K562 (cell line): ENCODE measurements at regions not wholly inside any gene's neighbourhood (a gene's known extent, or its start where the extent isn't known, plus 50 kb on each side); places are given as distances from the start of the nearest gene placed in this dataset.
"Not testable (repeated sequence)": the region's sequence is repeated elsewhere in the genome, so short reads cannot be mapped to it uniquely, and the experiment has no call there.

Experiments used
- ATAC-seq: fragments of 200-7000 bp; cut with Tn5 transposase; 3 replicates; pipeline ENCODE4 v1.9.1; 2020; ENCODE audit warnings: moderate library complexity
- BruUV-seq: library from RNA; stranded (reverse); fragments of 400-500 nt; replicated peaks from 2 replicates; lab custom pipeline; 2021; lab: Mats Ljungman, UMichigan
- CTCF ChIA-PET: fragments of 300-600 bp; formaldehyde crosslinking; extraction: SDS; loops from one replicate; lab custom pipeline; 2021; ENCODE audit warnings: low intra/inter-chr PET ratio; lab: Yijun Ruan, JAX
- POLR2A ChIA-PET: fragments of 300-600, 350-650 bp; sonication (Branson Sonifier 250); formaldehyde crosslinking; extraction: SDS; loops from one replicate; lab custom pipeline; 2021; ENCODE audit warnings: antibody characterized with exemption, inconsistent platforms; lab: Yijun Ruan, JAX
- DNase-seq, 4 experiments: peaks; one replicate each; pipeline versions ENCODE4 v3.0.0 to v3.0.0-alpha.2; 2011 to 2018; ENCODE audit warnings: low spot score in 3 of 4, mixed read lengths in 3 of 4; ENCODE audit errors: extremely low read depth in 1 of 4
- FAIRE-seq: peaks from 2 replicates; lab custom pipeline; 2011; peaks lifted over from hg19 to GRCh38; lab: Jason Lieb, UNC
- H2AFZ ChIP-seq: 2 replicates; pipeline ENCODE4 v1.6.0; 2011; ENCODE audit warnings: low read depth, low read length, control low read depth, inconsistent platforms
- H3K27ac ChIP-seq: fragments of 200-600 bp; 3 replicates; pipeline ENCODE4 v1.8.0; 2011; ENCODE audit warnings: low read depth, mild to moderate bottlenecking, control low read depth, inconsistent platforms, low read length, moderate library complexity, mixed read lengths; ENCODE audit errors: extremely low read depth
- H3K27me3 ChIP-seq, 2 experiments: fragments of 300-600 bp in 1 of 2; 2 replicates in 1 of 2; 3 replicates in 1 of 2; pipeline versions ENCODE4 v1.6.0 to v1.8.0; 2011; ENCODE audit warnings: inconsistent platforms in 2 of 2, low read length in 2 of 2, mild to moderate bottlenecking in 1 of 2, mixed read lengths in 1 of 2, moderate library complexity in 1 of 2; ENCODE audit not compliant: control insufficient read depth in 2 of 2, insufficient read depth in 2 of 2
- H3K36me3 ChIP-seq: fragments of 300-600 bp; 3 replicates; pipeline ENCODE4 v1.8.0; 2011; ENCODE audit warnings: mild to moderate bottlenecking, low read length, inconsistent platforms; ENCODE audit not compliant: control insufficient read depth, insufficient read depth
- H3K4me1 ChIP-seq, 2 experiments: fragments of 200-600 bp in 1 of 2; replicated peaks in 1 of 2; 2 replicates in 1 of 2; 3 replicates in 1 of 2; pipeline versions ENCODE4 v1.5.1 to v1.8.0; 2011; ENCODE audit warnings: inconsistent platforms in 2 of 2, low read length in 2 of 2, mild to moderate bottlenecking in 1 of 2, mixed read lengths in 1 of 2, moderate library complexity in 1 of 2; ENCODE audit not compliant: control insufficient read depth in 2 of 2, insufficient read depth in 2 of 2
- H3K4me2 ChIP-seq: 2 replicates; pipeline ENCODE4 v1.6.1; 2011; ENCODE audit warnings: low read length, control low read depth, inconsistent platforms, mixed read lengths; ENCODE audit not compliant: insufficient read depth
- H3K4me3 ChIP-seq: fragments of 200-600 bp; sonication (generic), shearing (Covaris generic); 2 replicates; pipeline ENCODE4 v1.5.1; 2016; ENCODE audit warnings: control low read depth, inconsistent platforms
- H3K79me2 ChIP-seq: fragments of 200-600 bp; 3 replicates; pipeline ENCODE4 v1.8.0; 2011; ENCODE audit warnings: low read length, inconsistent platforms; ENCODE audit not compliant: control insufficient read depth, insufficient read depth
- H3K9ac ChIP-seq, 2 experiments: 2 replicates each; pipeline versions ENCODE4 v1.6.0 to v1.6.1; 2011; ENCODE audit warnings: low read depth in 2 of 2, low read length in 2 of 2, control low read depth in 1 of 2, inconsistent platforms in 1 of 2, mild to moderate bottlenecking in 1 of 2, mixed read lengths in 1 of 2; ENCODE audit not compliant: insufficient read depth in 1 of 2
- H3K9me1 ChIP-seq: one replicate; pipeline ENCODE4 v1.6.0; 2011; ENCODE audit warnings: inconsistent platforms, mild to moderate bottlenecking, low read length, moderate library complexity; ENCODE audit not compliant: control insufficient read depth, insufficient read depth
- H3K9me3 ChIP-seq: replicated peaks from 2 replicates; pipeline ENCODE4 v1.5.1; 2011; ENCODE audit warnings: low read depth, low read length, inconsistent platforms; ENCODE audit not compliant: control insufficient read depth, insufficient read depth
- H4K20me1 ChIP-seq: replicated peaks from 2 replicates; pipeline ENCODE4 v1.6.1; 2011; ENCODE audit warnings: low read length, inconsistent platforms, mixed read lengths; ENCODE audit not compliant: control insufficient read depth, insufficient read depth
- GABPA ChIP-seq: fragments of 200-800 bp; sonication (Bioruptor generic); conservative IDR thresholded peaks from 2 replicates; pipeline ENCODE4 v1.6.1; 2016; ENCODE audit warnings: low read depth, missing genetic modification characterization, missing compliant biosample characterization
- ZNF239 ChIP-seq: fragments of 250-450 bp; sonication (Bioruptor Pico); IDR thresholded peaks from 2 replicates; pipeline ENCODE4 v1.4.0; 2020; ENCODE audit warnings: mild to moderate bottlenecking
- WGBS: fragments of 100-300 bp; shearing (Covaris generic); methylation state at CpG from one replicate; pipeline ENCODE4 v1.1.6; 2016; ENCODE audit warnings: low coverage, mixed read lengths; ENCODE audit not compliant: insufficient coverage; ENCODE audit errors: missing lambda C conversion rate; 5-methylcytosine and 5-hydroxymethylcytosine counted together
- in situ Hi-C: fragments of 300-500 bp; cut with MboI; formaldehyde crosslinking; loops from 4 replicates; pipeline ENCODE4 v1.15.0; 2018; ENCODE audit warnings: inconsistent platforms, mixed read lengths
- intact Hi-C: fragments of 100-400 bp; cut with micrococcal nuclease; formaldehyde crosslinking; loops from 2 replicates; pipeline ENCODE4 v1.14.2; 2022
- TF ChIP-seq, protein P1 (sequence below): fragments of 450-650 bp; IDR thresholded peaks from 2 replicates; pipeline ENCODE4 v1.6.1; 2018; ENCODE audit warnings: mild to moderate bottlenecking, low read depth; ENCODE audit not compliant: partially characterized antibody
- TF ChIP-seq, protein P2 (sequence below): sonication (generic); formaldehyde crosslinking; IDR thresholded peaks from 2 replicates; pipeline ENCODE4 v1.8.0; 2022; ENCODE audit warnings: mild to moderate bottlenecking, missing genetic modification reagents

DNA sequence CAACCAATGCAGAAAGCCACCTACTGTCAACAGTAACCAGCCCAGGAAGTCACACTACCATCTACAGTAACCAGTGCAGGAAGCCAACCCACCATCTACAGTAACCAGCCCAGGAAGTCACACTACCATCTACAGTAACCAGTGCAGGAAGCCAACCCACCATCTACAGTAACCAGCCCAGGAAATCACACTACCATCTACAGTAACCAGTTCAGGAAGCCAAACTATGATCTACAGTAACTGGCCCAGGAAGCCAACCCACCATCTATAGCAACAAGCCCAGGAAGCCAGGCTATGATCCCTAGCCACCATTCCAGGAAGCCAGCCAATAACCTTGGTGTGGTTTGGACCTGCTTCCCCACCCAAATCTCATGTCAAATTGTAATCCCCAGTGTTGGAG is 97.4 kb upstream of the APCDD1 start:
- H3K4me1 ChIP-seq, BruUV-seq, H3K79me2 ChIP-seq, H3K9me3 ChIP-seq, H3K4me3 ChIP-seq, H3K9me1 ChIP-seq, H3K9ac ChIP-seq, intact Hi-C loops, CTCF ChIA-PET, ATAC-seq, H3K27ac ChIP-seq, H4K20me1 ChIP-seq, H3K27me3 ChIP-seq, H3K4me2 ChIP-seq, POLR2A ChIA-PET, H3K36me3 ChIP-seq, H2AFZ ChIP-seq, DNase-seq, in situ Hi-C loops, FAIRE-seq: not testable (repeated sequence)
- TF ChIP-seq, protein P1, sequence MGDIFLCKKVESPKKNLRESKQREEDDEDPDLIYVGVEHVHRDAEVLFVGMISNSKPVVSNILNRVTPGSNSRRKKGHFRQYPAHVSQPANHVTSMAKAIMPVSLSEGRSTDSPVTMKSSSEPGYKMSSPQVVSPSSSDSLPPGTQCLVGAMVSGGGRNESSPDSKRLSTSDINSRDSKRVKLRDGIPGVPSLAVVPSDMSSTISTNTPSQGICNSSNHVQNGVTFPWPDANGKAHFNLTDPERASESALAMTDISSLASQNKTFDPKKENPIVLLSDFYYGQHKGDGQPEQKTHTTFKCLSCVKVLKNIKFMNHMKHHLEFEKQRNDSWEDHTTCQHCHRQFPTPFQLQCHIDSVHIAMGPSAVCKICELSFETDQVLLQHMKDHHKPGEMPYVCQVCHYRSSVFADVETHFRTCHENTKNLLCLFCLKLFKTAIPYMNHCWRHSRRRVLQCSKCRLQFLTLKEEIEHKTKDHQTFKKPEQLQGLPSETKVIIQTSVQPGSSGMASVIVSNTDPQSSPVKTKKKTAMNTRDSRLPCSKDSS: peak; percentile 61
- peak; percentile 45 for TF ChIP-seq GABPA (tag)

DNA sequence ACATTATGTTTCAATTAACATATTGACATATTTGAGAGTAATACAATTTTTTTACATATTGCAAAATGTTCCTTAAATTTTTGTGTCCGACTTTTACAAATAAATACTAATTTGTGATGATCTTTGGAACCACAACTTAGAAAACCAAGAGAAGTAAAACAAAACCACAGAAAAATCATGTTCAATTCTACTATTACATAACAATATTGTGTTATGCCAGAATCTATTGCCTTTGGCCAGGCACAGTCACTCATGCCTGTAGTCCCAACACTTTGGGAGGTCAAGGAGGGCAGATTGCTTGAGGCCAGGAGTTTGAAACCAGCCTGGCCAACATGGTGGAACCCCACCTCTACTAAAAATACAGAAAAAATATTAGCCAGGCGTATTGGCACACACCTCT is 92.8 kb upstream of the APCDD1 start:
- Histone ChIP-seq H3K27ac (no peak overlapping the region), H3K4me2 (no peak overlapping the region), H4K20me1 (no peaks in the 10 kb centered on the region), H3K4me3 (no peak overlapping the region), H3K4me1 (no peaks in the 10 kb centered on the region), H3K27me3 (no peaks in the 10 kb centered on the region; a peak in 1 of 5 replicates), H3K9ac (no peak overlapping the region), H2AFZ (no peak overlapping the region), H3K9me3 (peaks cover 2% of the 10 kb centered on the region; the same call in 1 of the 2 replicates), H3K79me2 (no peaks in the 10 kb centered on the region), H3K36me3 (no peaks in the 10 kb centered on the region), H3K9me1 (no peaks in the 10 kb centered on the region)
- intact Hi-C loops: no loop called here
- in situ Hi-C loops: no loop called here
- DNase-seq (no peak), ATAC-seq (no peak), FAIRE-seq (no peak)
- POLR2A ChIA-PET: no interaction called here
- 1% methylated on average over 2 of the region's 2 CpGs for WGBS
- no TSS peak for BruUV-seq
- CTCF ChIA-PET: no interaction called here
- no peak for TF ChIP-seq ZNF239 (CRISPR knock-in tag)
- TF ChIP-seq, protein P2, sequence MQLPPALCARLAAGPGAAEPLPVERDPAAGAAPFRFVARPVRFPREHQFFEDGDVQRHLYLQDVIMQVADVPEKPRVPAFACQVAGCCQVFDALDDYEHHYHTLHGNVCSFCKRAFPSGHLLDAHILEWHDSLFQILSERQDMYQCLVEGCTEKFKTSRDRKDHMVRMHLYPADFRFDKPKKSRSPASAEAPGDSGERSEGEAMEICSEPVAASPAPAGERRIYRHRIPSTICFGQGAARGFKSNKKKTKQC: no peak
